ENCODE measurements at regions not wholly inside any gene's neighbourhood (a gene's known extent, or its start where the extent isn't known, plus 50 kb on each side); places are given as distances from the start of the nearest gene placed in this dataset.
"Not testable (repeated sequence)": the region's sequence is repeated elsewhere in the genome, so short reads cannot be mapped to it uniquely, and the experiment has no call there.

- no peaks in the 10 kb centered on the region for H3K4me1 ChIP-seq (ENCODE audit: low read depth)
- DNase-seq (no peak), ATAC-seq (no peak)
- no peaks in the 10 kb centered on the region for H3K9me3 ChIP-seq
- intact Hi-C loops (cut with DNase I, micrococcal nuclease): no loop called here
- H3K4me3 ChIP-seq: no peak overlapping the region
- H3K36me3 ChIP-seq (ENCODE audit: low read depth): no peaks in the 10 kb centered on the region
- no peak for TF ChIP-seq CTCF (IDR thresholded peaks at IDR 0.05)
Measured at GRCh38 chr7:113338071-113338696, 219.8 kb upstream of the SMIM30 start.

GRCh38 chr7:113336838-113337237 is 218.5 kb upstream of the SMIM30 start:
- H3K4me1 ChIP-seq (ENCODE audit: low read depth); intact Hi-C loops (cut with DNase I, micrococcal nuclease); H3K4me3 ChIP-seq; H3K36me3 ChIP-seq (ENCODE audit: low read depth); ATAC-seq; DNase-seq; H3K9me3 ChIP-seq: not testable (repeated sequence)

GRCh38 chr7:113331155-113331898 is 213.0 kb upstream of the SMIM30 start:
- TF ChIP-seq CTCF (IDR thresholded peaks at IDR 0.05): no peak
- DNase-seq: peak in 1 of 3 donors; percentile 17
- H3K36me3 ChIP-seq (ENCODE audit: low read depth): no peaks in the 10 kb centered on the region
- intact Hi-C loops (cut with DNase I, micrococcal nuclease): no loop called here
- ATAC-seq: no peak
- H3K4me1 ChIP-seq (ENCODE audit: low read depth): no peaks in the 10 kb centered on the region
- no peaks in the 10 kb centered on the region for H3K9me3 ChIP-seq
- H3K4me3 ChIP-seq: no peak overlapping the region

GRCh38 chr7:113321201-113321600 is 202.8 kb upstream of the SMIM30 start:
- Histone ChIP-seq H3K4me1 (ENCODE audit: low read depth) (no peaks in the 10 kb centered on the region), H3K9me3 (no peaks in the 10 kb centered on the region), H3K4me3 (no peak overlapping the region), H3K36me3 (ENCODE audit: low read depth) (no peaks in the 10 kb centered on the region)
- TF ChIP-seq CTCF (IDR thresholded peaks at IDR 0.05): no peak
- no peak for DNase-seq
- no peak for ATAC-seq
- intact Hi-C loops (cut with DNase I, micrococcal nuclease): no loop called here

GRCh38 chr7:113320419-113320818 is 202.1 kb upstream of the SMIM30 start:
- TF ChIP-seq CTCF (IDR thresholded peaks at IDR 0.05): no peak
- no peaks in the 10 kb centered on the region for H3K9me3 ChIP-seq
- no peak overlapping the region for H3K4me3 ChIP-seq
- H3K36me3 ChIP-seq (ENCODE audit: low read depth): no peaks in the 10 kb centered on the region
- H3K4me1 ChIP-seq (ENCODE audit: low read depth): no peaks in the 10 kb centered on the region
- ATAC-seq: no peak
- DNase-seq: no peak
- intact Hi-C loops (cut with DNase I, micrococcal nuclease): no loop called here

- H3K9me3 ChIP-seq: no peaks in the 10 kb centered on the region
- no peak for ATAC-seq
- H3K36me3 ChIP-seq (ENCODE audit: low read depth): no peaks in the 10 kb centered on the region
- H3K4me3 ChIP-seq: no peak overlapping the region
- no peaks in the 10 kb centered on the region for H3K4me1 ChIP-seq (ENCODE audit: low read depth)
- DNase-seq: no peak
- intact Hi-C loops (cut with DNase I, micrococcal nuclease): no loop called here
- no peak for TF ChIP-seq CTCF (IDR thresholded peaks at IDR 0.05)
Measured at GRCh38 chr7:113314594-113314993, 196.2 kb upstream of the SMIM30 start.
